HEK293T (cell line): ENCODE measurements at regions not wholly inside any gene's neighbourhood (a gene's known extent, or its start where the extent isn't known, plus 50 kb on each side); places are given as distances from the start of the nearest gene placed in this dataset.

ENCODE experiments used
- CTCF ChIA-PET: fragments of 350-600 bp; formaldehyde crosslinking; extraction: SDS; loops from one replicate; lab custom pipeline; 2021; ENCODE audit warnings: antibody characterized with exemption, inconsistent platforms; lab: Yijun Ruan, JAX
- POLR2A ChIA-PET: fragments of 350-600 bp; formaldehyde crosslinking; extraction: SDS; loops from one replicate; lab custom pipeline; 2020; ENCODE audit warnings: antibody characterized with exemption, inconsistent platforms; lab: Yijun Ruan, JAX
- DNase-seq: peaks from one replicate; pipeline ENCODE4 v3.0.0; 2012; ENCODE audit warnings: mixed read lengths; ENCODE audit errors: extremely low spot score
- ARNT ChIP-seq: fragments of 450-650 bp; IDR thresholded peaks from 2 replicates; pipeline ENCODE4 v1.6.1; 2017; ENCODE audit warnings: mild to moderate bottlenecking
- BHLHE40 ChIP-seq: fragments of 450-650 bp; IDR thresholded peaks from 2 replicates; pipeline ENCODE4 v1.6.1; 2016; ENCODE audit warnings: mild to moderate bottlenecking, moderate library complexity, borderline replicate concordance
- CTBP1 ChIP-seq: fragments of 450-650 bp; IDR thresholded peaks from 2 replicates; pipeline ENCODE4 v1.6.1; 2016; ENCODE audit warnings: borderline replicate concordance
- ELF4 ChIP-seq: fragments of 450-650 bp; IDR thresholded peaks from 2 replicates; pipeline ENCODE4 v1.6.1; 2017; ENCODE audit warnings: antibody characterized with exemption
- FOXA1 ChIP-seq: fragments of 450-650 bp; IDR thresholded peaks from 2 replicates; pipeline ENCODE4 v1.6.1; 2016; ENCODE audit warnings: mild to moderate bottlenecking
- FOXK2 ChIP-seq: fragments of 450-650 bp; IDR thresholded peaks from 2 replicates; pipeline ENCODE4 v1.6.1; 2016; ENCODE audit warnings: mild to moderate bottlenecking
- FOXM1 ChIP-seq: fragments of 450-650 bp; IDR thresholded peaks from 2 replicates; pipeline ENCODE4 v1.6.1; 2017; ENCODE audit warnings: mild to moderate bottlenecking, borderline replicate concordance
- HDGF ChIP-seq: fragments of 450-650 bp; IDR thresholded peaks from 2 replicates; pipeline ENCODE4 v1.6.1; 2017; ENCODE audit warnings: antibody characterized with exemption, borderline replicate concordance
- L3MBTL2 ChIP-seq: fragments of 450-650 bp; conservative IDR thresholded peaks from 2 replicates; pipeline ENCODE4 v1.6.1; 2016; ENCODE audit warnings: mild to moderate bottlenecking
- LEF1 ChIP-seq: fragments of 450-650 bp; IDR thresholded peaks from 2 replicates; pipeline ENCODE4 v1.6.1; 2017; ENCODE audit warnings: mild to moderate bottlenecking, borderline replicate concordance
- NFRKB ChIP-seq: fragments of 450-650 bp; IDR thresholded peaks from 2 replicates; pipeline ENCODE4 v1.6.1; 2016; ENCODE audit warnings: mild to moderate bottlenecking, moderate library complexity
- PKNOX1 ChIP-seq: fragments of 450-650 bp; IDR thresholded peaks from 2 replicates; pipeline ENCODE4 v1.6.1; 2016
- SP1 ChIP-seq: fragments of 450-650 bp; IDR thresholded peaks from 2 replicates; pipeline ENCODE4 v1.6.1; 2017
- SUZ12 ChIP-seq: fragments of 450-650 bp; IDR thresholded peaks from 2 replicates; pipeline ENCODE4 v1.6.1; 2016; ENCODE audit warnings: mild to moderate bottlenecking
- TARDBP ChIP-seq: fragments of 450-650 bp; IDR thresholded peaks from 2 replicates; pipeline ENCODE4 v1.6.1; 2016
- ZNF384 ChIP-seq: fragments of 450-650 bp; IDR thresholded peaks from 2 replicates; pipeline ENCODE4 v1.6.1; 2016

GRCh38 chrX:39915081-39915480 is 182.7 kb downstream of the BCOR start:
- CTCF ChIA-PET: no interaction called here
- no peak for DNase-seq

GRCh38 chrX:39915596-39915995 is 182.2 kb downstream of the BCOR start:
- ChIA-PET POLR2A (no interaction called here), CTCF (no interaction called here)
- no peak for TF ChIP-seq TARDBP
- no peak for TF ChIP-seq BHLHE40
- TF ChIP-seq ZNF384: no peak
- no peak for TF ChIP-seq PKNOX1
- TF ChIP-seq LEF1: no peak
- no peak for TF ChIP-seq FOXM1
- TF ChIP-seq CTBP1: no peak
- no peak for TF ChIP-seq SP1
- no peak for TF ChIP-seq FOXA1
- no peak for TF ChIP-seq NFRKB
- no peak for TF ChIP-seq FOXK2
- no peak for TF ChIP-seq L3MBTL2
- DNase-seq: no peak

More at GRCh38 chrX:39915081-39915480, 182.7 kb downstream of the BCOR start:
- TF ChIP-seq CTBP1 (no peak), ZNF384 (no peak), SP1 (no peak), FOXK2 (no peak), BHLHE40 (no peak), SUZ12 (no peak)
- POLR2A ChIA-PET: no interaction called here

GRCh38 chrX:39921838-39922237 is 175.9 kb downstream of the BCOR start:
- ChIA-PET CTCF (interaction anchor here (1.7 kb wide), 1 partner anchor 109 kb away, joined by 3 read pairs; no protein-coding TSS in a partner anchor), POLR2A (no interaction called here)
- no peak for TF ChIP-seq NFRKB
- DNase-seq: no peak

- POLR2A ChIA-PET: no interaction called here
- CTCF ChIA-PET: no interaction called here
- TF ChIP-seq NFRKB: no peak
Observed at GRCh38 chrX:39922488-39922887, 175.3 kb downstream of the BCOR start.

DNA sequence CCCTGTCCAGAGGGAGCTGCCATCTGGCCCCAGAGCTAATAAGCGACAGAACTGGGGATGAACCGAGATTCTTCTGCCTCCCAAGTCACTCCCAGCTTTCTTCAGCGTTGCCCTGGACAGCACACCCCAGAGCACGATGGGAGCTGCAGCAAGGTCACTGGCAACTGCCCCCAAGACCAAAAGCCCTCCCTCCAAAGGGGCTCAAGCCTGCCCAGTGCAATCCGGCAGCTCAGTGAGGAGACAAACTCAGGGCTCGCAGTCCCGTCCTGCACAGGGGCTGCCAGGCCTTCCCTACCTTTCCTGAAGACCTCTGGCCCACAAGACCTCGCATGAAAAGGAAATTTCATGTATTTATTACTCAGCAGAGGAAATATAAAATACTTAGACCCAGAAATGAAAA is 174.8 kb downstream of the BCOR start:
- CTCF ChIA-PET: no interaction called here
- TF ChIP-seq LEF1: no peak
- no peak for TF ChIP-seq FOXM1
- no peak for TF ChIP-seq ELF4
- TF ChIP-seq ARNT: no peak
- no peak for TF ChIP-seq PKNOX1
- no peak for TF ChIP-seq BHLHE40
- TF ChIP-seq NFRKB: no peak
- TF ChIP-seq FOXA1: no peak
- no peak for TF ChIP-seq FOXK2
- no peak for TF ChIP-seq SUZ12
- no peak for TF ChIP-seq SP1
- TF ChIP-seq L3MBTL2: no peak
- TF ChIP-seq HDGF: no peak
- POLR2A ChIA-PET: no interaction called here
- DNase-seq: no peak

More at GRCh38 chrX:39922488-39922887, 175.3 kb downstream of the BCOR start:
- no peak for DNase-seq

- TF ChIP-seq SP1: no peak
- peak; percentile 29; the same call in 1 of the 2 replicates for TF ChIP-seq CTBP1
- no peak for TF ChIP-seq FOXM1
- no peak for TF ChIP-seq FOXK2
- TF ChIP-seq L3MBTL2: no peak; the same call in 1 of the 2 replicates
- TF ChIP-seq PKNOX1: peak; percentile 85
- no peak for TF ChIP-seq TARDBP
- no peak for TF ChIP-seq ELF4
- POLR2A ChIA-PET: no interaction called here
- CTCF ChIA-PET: no interaction called here
- DNase-seq: no peak
Observed at GRCh38 chrX:39927380-39927779, 170.4 kb downstream of the BCOR start.

GRCh38 chrX:39928704-39929378 is 168.9 kb downstream of the BCOR start:
- DNase-seq: no peak
- no peak for TF ChIP-seq ELF4
- TF ChIP-seq BHLHE40: no peak
- no peak for TF ChIP-seq FOXM1
- TF ChIP-seq ZNF384: no peak
- TF ChIP-seq SP1: no peak
- TF ChIP-seq L3MBTL2: no peak
- TF ChIP-seq HDGF: no peak
- TF ChIP-seq FOXK2: no peak
- TF ChIP-seq CTBP1: no peak
- TF ChIP-seq FOXA1: no peak
- no peak for TF ChIP-seq SUZ12
- TF ChIP-seq LEF1: no peak
- TF ChIP-seq ARNT: no peak
- TF ChIP-seq TARDBP: no peak
- no peak for TF ChIP-seq PKNOX1
- no peak for TF ChIP-seq NFRKB
- ChIA-PET CTCF (interaction anchor here (0.7 kb wide), 1 partner anchor 19 kb away, joined by 3 read pairs; no protein-coding TSS in a partner anchor), POLR2A (interaction anchor here (1.1 kb wide), 1 partner anchor 40 kb away, joined by 3 read pairs; no protein-coding TSS in a partner anchor)
